ENCODE measurements at regions not wholly inside any gene's neighbourhood (a gene's known extent, or its start where the extent isn't known, plus 50 kb on each side); places are given as distances from the start of the nearest gene placed in this dataset.
A peak's percentile ranks its signal among the peaks of the same experiment; 100 is the strongest.

DNA sequence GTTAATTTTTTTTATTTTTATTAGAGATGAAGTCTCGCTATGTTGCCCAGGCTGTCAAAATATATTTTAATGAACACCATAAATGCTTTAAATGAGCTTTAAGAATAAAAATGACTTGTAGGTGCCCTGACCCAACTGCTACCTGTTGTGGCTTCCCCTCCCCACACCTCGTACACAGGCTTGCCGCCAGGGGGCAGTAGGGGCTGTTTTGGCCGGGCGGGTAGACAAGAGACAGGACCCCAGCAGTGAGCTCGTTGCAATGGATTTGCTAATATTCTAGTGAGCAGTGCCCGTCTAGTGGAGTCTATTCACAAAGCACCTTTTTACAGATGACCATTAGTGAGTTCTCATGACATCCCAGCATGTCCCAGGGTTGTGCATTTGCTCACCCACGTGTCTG, 418.1 kb downstream of the OCA2 start:
- DNase-seq (ENCODE audit: low spot score): peak; percentile 18
- BruUV-seq (replicated peaks): no TSS peak

DNA sequence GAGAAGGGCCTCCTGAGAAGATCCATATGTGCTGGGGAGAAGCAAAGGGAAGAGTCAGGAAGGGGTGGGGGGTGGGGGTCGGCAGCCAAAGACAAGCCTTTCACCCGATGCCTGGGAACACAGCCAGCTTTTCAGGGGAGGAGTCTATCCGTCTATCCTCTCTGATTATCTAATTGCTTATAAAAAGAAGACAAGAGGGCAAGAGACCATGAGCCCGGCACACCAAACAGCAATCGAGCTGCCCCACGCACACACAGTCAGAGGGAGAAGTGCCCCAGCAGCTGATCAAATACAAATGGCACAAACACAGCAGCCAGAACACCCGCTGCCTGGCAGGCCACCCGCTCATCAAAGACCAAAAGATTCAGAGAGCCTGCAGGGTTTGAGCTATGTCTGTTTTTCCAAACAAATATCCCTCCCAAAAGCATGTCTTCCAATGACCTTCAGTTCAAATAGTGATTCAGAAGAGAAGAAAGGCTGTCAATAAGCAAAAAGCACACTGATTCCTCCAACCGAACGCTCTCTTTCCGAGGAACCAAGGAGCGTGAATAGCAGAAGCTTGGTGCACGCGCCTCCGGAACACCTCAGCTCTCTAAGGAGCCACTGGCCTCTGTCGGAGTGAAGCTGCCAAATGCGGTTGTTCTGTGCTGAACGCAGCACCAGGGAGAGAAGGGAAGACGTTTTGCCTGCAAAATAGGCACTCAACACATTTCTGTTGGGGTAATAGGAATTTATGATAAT, 419.2 kb downstream of the OCA2 start:
- Histone ChIP-seq H3K27me3 (ENCODE audit: control insufficient read depth in 1 of 2, insufficient read depth in 2 of 2, low read length in 2 of 2) (peaks cover 0 to 5% of the 10 kb centered on the region in 2 experiments; a peak in 2 of 5 replicates), H3K79me2 (ENCODE audit: insufficient read depth, low read length) (no peaks in the 10 kb centered on the region), H3K36me3 (replicated peaks in 1 of 2; ENCODE audit: control insufficient read depth in 1 of 2, insufficient read depth in 2 of 2, low read length in 2 of 2) (no peaks in the 10 kb centered on the region), H3K9ac (ENCODE audit: insufficient read depth, low read depth, low read length) (no peak overlapping the region), H3K27ac (ENCODE audit: extremely low read length, insufficient read depth, low read length) (no peak overlapping the region), H3K9me3 (ENCODE audit: low read length) (no peaks in the 10 kb centered on the region), H3K4me2 (ENCODE audit: low read depth, low read length) (no peak overlapping the region), H4K20me1 (ENCODE audit: insufficient read depth, low read length) (no peaks in the 10 kb centered on the region), H3K4me3 (replicated peaks in 1 of 3; ENCODE audit: insufficient read depth in 1 of 3, low read depth in 2 of 3, low read length in 3 of 3) (no peak overlapping the region), H2AFZ (ENCODE audit: low read length) (no peak overlapping the region), H3K4me1 (ENCODE audit: insufficient read depth, low read length) (no peaks in the 10 kb centered on the region)
- in situ Hi-C loops (cut with HindIII; ENCODE audit: extremely low pct_ligation_motif_present, low pct_unique_long_range_greater_than_20kb): loop anchor here (10.0 kb wide), 1 partner anchor 335 kb away; no protein-coding TSS in a partner anchor
- intact Hi-C loops (cut with micrococcal nuclease; ENCODE audit: unreplicated experiment): no loop called here
- no TSS peak for BruUV-seq (replicated peaks)
- no peak for ATAC-seq
- no peak for DNase-seq (ENCODE audit: low spot score)
- FAIRE-seq: no peak
- CTCF ChIA-PET (ENCODE audit: low intra/inter-chr PET ratio, low total read pairs): no interaction called here
- 41% methylated on average over 18 of the region's 19 CpGs for WGBS (ENCODE audit: low lambda C conversion rate)
- POLR2A ChIA-PET: no interaction called here
- TF ChIP-seq, protein P1, sequence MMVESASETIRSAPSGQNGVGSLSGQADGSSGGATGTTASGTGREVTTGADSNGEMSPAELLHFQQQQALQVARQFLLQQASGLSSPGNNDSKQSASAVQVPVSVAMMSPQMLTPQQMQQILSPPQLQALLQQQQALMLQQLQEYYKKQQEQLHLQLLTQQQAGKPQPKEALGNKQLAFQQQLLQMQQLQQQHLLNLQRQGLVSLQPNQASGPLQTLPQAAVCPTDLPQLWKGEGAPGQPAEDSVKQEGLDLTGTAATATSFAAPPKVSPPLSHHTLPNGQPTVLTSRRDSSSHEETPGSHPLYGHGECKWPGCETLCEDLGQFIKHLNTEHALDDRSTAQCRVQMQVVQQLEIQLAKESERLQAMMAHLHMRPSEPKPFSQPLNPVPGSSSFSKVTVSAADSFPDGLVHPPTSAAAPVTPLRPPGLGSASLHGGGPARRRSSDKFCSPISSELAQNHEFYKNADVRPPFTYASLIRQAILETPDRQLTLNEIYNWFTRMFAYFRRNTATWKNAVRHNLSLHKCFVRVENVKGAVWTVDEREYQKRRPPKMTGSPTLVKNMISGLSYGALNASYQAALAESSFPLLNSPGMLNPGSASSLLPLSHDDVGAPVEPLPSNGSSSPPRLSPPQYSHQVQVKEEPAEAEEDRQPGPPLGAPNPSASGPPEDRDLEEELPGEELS (CRISPR knock-in tag; IDR thresholded peaks at IDR 0.05): no peak
- TF ChIP-seq, protein P2, sequence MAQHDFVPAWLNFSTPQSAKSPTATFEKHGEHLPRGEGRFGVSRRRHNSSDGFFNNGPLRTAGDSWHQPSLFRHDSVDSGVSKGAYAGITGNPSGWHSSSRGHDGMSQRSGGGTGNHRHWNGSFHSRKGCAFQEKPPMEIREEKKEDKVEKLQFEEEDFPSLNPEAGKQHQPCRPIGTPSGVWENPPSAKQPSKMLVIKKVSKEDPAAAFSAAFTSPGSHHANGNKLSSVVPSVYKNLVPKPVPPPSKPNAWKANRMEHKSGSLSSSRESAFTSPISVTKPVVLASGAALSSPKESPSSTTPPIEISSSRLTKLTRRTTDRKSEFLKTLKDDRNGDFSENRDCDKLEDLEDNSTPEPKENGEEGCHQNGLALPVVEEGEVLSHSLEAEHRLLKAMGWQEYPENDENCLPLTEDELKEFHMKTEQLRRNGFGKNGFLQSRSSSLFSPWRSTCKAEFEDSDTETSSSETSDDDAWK (CRISPR knock-in tag; IDR thresholded peaks at IDR 0.05): no peak
- no peak for TF ChIP-seq HCFC1 (IDR thresholded peaks at IDR 0.05; ENCODE audit: low read depth, low read length)
- no peak for TF ChIP-seq ZNF33B (CRISPR knock-in tag; IDR thresholded peaks at IDR 0.05)
- TF ChIP-seq RFX1 (IDR thresholded peaks at IDR 0.05): no peak
- no peak for TF ChIP-seq PITX1 (CRISPR knock-in tag; IDR thresholded peaks at IDR 0.05)
- no peak for TF ChIP-seq HNRNPLL (IDR thresholded peaks at IDR 0.05; ENCODE audit: low read depth, low read length, poor library complexity, severe bottlenecking)

More for the DNA sequence above, 418.1 kb downstream of the OCA2 start:
- ChIA-PET CTCF (ENCODE audit: low intra/inter-chr PET ratio, low total read pairs) (interaction anchor here (1.0 kb wide), 1 partner anchor 336 kb away, joined by 5 read pairs; no protein-coding TSS in a partner anchor), POLR2A (no interaction called here)
- H3K9ac ChIP-seq (ENCODE audit: insufficient read depth, low read depth, low read length): no peak overlapping the region
- 1% methylated on average over 8 of the region's 8 CpGs for WGBS (ENCODE audit: low lambda C conversion rate)
- H3K27me3 ChIP-seq (ENCODE audit: control insufficient read depth in 1 of 2, insufficient read depth in 2 of 2, low read length in 2 of 2): peaks cover 0 to 5% of the 10 kb centered on the region in 2 experiments; a peak in 2 of 5 replicates
- no peak overlapping the region for H3K4me3 ChIP-seq (replicated peaks in 1 of 3; ENCODE audit: insufficient read depth in 1 of 3, low read depth in 2 of 3, low read length in 3 of 3)
- no peaks in the 10 kb centered on the region for H3K4me1 ChIP-seq (ENCODE audit: insufficient read depth, low read length)
- FAIRE-seq: no peak
- H2AFZ ChIP-seq (ENCODE audit: low read length): no peak overlapping the region
- no peak overlapping the region for H3K27ac ChIP-seq (ENCODE audit: extremely low read length, insufficient read depth, low read length)
- no peaks in the 10 kb centered on the region for H3K36me3 ChIP-seq (replicated peaks in 1 of 2; ENCODE audit: control insufficient read depth in 1 of 2, insufficient read depth in 2 of 2, low read length in 2 of 2)
- peak; percentile 88 for ATAC-seq
- H3K4me2 ChIP-seq (ENCODE audit: low read depth, low read length): no peak overlapping the region
- H3K79me2 ChIP-seq (ENCODE audit: insufficient read depth, low read length): no peaks in the 10 kb centered on the region
- no peaks in the 10 kb centered on the region for H3K9me3 ChIP-seq (ENCODE audit: low read length)
- intact Hi-C loops (cut with micrococcal nuclease; ENCODE audit: unreplicated experiment) (no loop called here), in situ Hi-C loops (cut with HindIII; ENCODE audit: extremely low pct_ligation_motif_present, low pct_unique_long_range_greater_than_20kb) (no loop called here)
- TF ChIP-seq, protein P3, sequence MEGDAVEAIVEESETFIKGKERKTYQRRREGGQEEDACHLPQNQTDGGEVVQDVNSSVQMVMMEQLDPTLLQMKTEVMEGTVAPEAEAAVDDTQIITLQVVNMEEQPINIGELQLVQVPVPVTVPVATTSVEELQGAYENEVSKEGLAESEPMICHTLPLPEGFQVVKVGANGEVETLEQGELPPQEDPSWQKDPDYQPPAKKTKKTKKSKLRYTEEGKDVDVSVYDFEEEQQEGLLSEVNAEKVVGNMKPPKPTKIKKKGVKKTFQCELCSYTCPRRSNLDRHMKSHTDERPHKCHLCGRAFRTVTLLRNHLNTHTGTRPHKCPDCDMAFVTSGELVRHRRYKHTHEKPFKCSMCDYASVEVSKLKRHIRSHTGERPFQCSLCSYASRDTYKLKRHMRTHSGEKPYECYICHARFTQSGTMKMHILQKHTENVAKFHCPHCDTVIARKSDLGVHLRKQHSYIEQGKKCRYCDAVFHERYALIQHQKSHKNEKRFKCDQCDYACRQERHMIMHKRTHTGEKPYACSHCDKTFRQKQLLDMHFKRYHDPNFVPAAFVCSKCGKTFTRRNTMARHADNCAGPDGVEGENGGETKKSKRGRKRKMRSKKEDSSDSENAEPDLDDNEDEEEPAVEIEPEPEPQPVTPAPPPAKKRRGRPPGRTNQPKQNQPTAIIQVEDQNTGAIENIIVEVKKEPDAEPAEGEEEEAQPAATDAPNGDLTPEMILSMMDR (CRISPR knock-in tag; IDR thresholded peaks at IDR 0.05): peak; percentile 68
- TF ChIP-seq STAG1 (CRISPR knock-in tag; IDR thresholded peaks at IDR 0.05): peak; percentile 49
- peak; percentile 27; the same call in 1 of the 2 replicates for TF ChIP-seq SMC3 (IDR thresholded peaks at IDR 0.05; ENCODE audit: low read length)
- TF ChIP-seq SOX5 (CRISPR knock-in tag; IDR thresholded peaks at IDR 0.05; ENCODE audit: borderline replicate concordance): no peak
- H4K20me1 ChIP-seq (ENCODE audit: insufficient read depth, low read length): no peaks in the 10 kb centered on the region

Data from HepG2 (cell line).